Gastroesophageal sphincter (tissue), 3 donors: ENCODE measurements at regions not wholly inside any gene's neighbourhood (a gene's known extent, or its start where the extent isn't known, plus 50 kb on each side); places are given as distances from the start of the nearest gene placed in this dataset.

Source experiments
- EP300 ChIP-seq: sonication (generic); formaldehyde crosslinking; IDR thresholded peaks from one replicate; pipeline ENCODE4 v1.6.1; 2017; ENCODE audit warnings: antibody characterized with exemption, mild to moderate bottlenecking
- POLR2A ChIP-seq, 2 donors: fragments of 450-650 bp; IDR thresholded peaks; one replicate each; pipeline ENCODE4 v1.6.1; 2017; ENCODE audit warnings: antibody characterized with exemption in 2 of 2, mild to moderate bottlenecking in 2 of 2, moderate library complexity in 1 of 2
- POLR2AphosphoS5 ChIP-seq: sonication (generic); formaldehyde crosslinking; IDR thresholded peaks from one replicate; pipeline ENCODE4 v1.6.1; 2017; ENCODE audit warnings: antibody characterized with exemption
- TF ChIP-seq, protein P1 (sequence below), 4 experiments: fragments of 200-600 bp in 2 of 4; fragments of 450-650 bp in 2 of 4; sonication (generic) in 1 of 4; IDR thresholded peaks; one replicate each; pipeline ENCODE4 v1.5.1; 2017 to 2019; ENCODE audit warnings: antibody characterized with exemption in 4 of 4, mild to moderate bottlenecking in 2 of 4, moderate library complexity in 2 of 4

- TF ChIP-seq POLR2A (IDR thresholded peaks at IDR 0.05) (no peak), EP300 (no peak), POLR2AphosphoS5 (no peak)
- TF ChIP-seq, protein P1, sequence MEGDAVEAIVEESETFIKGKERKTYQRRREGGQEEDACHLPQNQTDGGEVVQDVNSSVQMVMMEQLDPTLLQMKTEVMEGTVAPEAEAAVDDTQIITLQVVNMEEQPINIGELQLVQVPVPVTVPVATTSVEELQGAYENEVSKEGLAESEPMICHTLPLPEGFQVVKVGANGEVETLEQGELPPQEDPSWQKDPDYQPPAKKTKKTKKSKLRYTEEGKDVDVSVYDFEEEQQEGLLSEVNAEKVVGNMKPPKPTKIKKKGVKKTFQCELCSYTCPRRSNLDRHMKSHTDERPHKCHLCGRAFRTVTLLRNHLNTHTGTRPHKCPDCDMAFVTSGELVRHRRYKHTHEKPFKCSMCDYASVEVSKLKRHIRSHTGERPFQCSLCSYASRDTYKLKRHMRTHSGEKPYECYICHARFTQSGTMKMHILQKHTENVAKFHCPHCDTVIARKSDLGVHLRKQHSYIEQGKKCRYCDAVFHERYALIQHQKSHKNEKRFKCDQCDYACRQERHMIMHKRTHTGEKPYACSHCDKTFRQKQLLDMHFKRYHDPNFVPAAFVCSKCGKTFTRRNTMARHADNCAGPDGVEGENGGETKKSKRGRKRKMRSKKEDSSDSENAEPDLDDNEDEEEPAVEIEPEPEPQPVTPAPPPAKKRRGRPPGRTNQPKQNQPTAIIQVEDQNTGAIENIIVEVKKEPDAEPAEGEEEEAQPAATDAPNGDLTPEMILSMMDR (IDR thresholded peaks at IDR 0.05) = no peak
Measured at GRCh38 chrY:21813484-21814233, 80.7 kb downstream of the RBMY1D start.
